ENCODE measurements at regions not wholly inside any gene's neighbourhood (a gene's known extent, or its start where the extent isn't known, plus 50 kb on each side); places are given as distances from the start of the nearest gene placed in this dataset.

DNA sequence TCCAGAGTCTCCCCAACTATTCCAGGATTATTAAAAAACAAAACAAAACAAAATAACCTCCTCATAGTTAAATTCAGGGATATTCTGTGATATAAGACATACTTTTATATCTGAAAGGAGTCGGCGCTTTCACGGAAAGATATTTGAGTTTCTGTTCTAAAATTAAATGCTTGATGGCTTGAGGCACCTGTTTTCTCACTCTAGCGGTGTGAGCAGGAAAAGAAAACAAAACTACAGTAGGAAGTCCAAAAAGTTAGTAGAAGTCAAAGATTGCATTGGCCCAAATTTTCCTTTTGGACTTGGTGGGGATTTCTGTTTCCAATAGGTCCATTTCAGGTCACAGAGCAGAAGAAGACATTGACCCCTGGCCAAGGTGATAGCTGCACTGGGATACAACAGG, 716.1 kb upstream of the POT1 start:
- TF ChIP-seq, protein P1, sequence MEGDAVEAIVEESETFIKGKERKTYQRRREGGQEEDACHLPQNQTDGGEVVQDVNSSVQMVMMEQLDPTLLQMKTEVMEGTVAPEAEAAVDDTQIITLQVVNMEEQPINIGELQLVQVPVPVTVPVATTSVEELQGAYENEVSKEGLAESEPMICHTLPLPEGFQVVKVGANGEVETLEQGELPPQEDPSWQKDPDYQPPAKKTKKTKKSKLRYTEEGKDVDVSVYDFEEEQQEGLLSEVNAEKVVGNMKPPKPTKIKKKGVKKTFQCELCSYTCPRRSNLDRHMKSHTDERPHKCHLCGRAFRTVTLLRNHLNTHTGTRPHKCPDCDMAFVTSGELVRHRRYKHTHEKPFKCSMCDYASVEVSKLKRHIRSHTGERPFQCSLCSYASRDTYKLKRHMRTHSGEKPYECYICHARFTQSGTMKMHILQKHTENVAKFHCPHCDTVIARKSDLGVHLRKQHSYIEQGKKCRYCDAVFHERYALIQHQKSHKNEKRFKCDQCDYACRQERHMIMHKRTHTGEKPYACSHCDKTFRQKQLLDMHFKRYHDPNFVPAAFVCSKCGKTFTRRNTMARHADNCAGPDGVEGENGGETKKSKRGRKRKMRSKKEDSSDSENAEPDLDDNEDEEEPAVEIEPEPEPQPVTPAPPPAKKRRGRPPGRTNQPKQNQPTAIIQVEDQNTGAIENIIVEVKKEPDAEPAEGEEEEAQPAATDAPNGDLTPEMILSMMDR (IDR thresholded peaks at IDR 0.05; ENCODE audit: insufficient read depth, low read length, poor library complexity, severe bottlenecking): no peak
- no peak for TF ChIP-seq EZH2phosphoT487 (conservative IDR thresholded peaks at IDR 0.05; ENCODE audit: low read length)
